ENCODE measurements at regions not wholly inside any gene's neighbourhood (a gene's known extent, or its start where the extent isn't known, plus 50 kb on each side); places are given as distances from the start of the nearest gene placed in this dataset.
"Not testable (repeated sequence)": the region's sequence is repeated elsewhere in the genome, so short reads cannot be mapped to it uniquely, and the experiment has no call there.

DNA sequence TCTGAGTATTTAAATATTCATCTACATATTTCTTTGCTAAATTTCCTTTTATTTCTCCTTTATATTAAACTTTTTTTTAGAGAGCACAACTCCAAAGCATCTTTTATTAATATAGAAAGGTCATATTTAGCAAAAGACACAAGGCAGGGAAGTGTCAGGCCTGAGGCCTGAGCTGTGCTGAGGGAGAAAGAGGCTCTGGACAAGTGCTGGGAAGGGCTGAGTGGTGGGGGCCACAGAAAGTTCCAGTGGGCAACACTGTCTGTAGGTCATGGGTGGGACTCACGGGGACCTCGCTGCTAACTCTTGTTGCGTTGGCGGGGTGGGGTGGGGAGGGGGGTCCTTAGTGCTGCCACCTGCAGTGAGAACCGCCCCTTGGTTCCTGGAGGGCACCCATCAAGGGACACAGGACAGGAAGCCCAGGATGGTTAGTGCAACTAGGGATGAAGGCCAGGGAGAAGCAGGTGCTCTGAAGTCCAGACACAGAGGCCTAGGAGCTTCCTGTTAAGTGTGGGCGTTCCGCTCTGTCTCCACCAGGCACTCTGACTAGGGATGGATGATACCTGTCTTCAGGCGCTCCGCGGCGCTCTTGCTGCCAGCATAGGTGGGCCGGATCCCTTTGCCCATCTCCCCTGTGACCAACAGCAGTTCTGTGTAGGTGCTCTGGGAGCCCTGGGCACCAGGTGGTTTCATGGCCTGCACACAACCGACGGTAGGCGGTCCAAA lies 1510.5 kb downstream of the FOXD4L5 start:
- ATAC-seq; H3K36me3 Mint-ChIP-seq; H3K9me3 Mint-ChIP-seq; H3K4me1 Mint-ChIP-seq; DNase-seq (ENCODE audit: low spot score in 2 of 2); H3K27ac Mint-ChIP-seq; H3K4me3 Mint-ChIP-seq: not testable (repeated sequence)

GRCh38 chr9:63762230-63762629 lies 1522.8 kb downstream of the FOXD4L5 start:
- peak; percentile 16 for ATAC-seq
- not testable (repeated sequence) for H3K4me1 Mint-ChIP-seq; DNase-seq (ENCODE audit: low spot score in 2 of 2); H3K27ac Mint-ChIP-seq; H3K36me3 Mint-ChIP-seq; H3K4me3 Mint-ChIP-seq; H3K9me3 Mint-ChIP-seq

- H3K9me3 Mint-ChIP-seq; H3K4me3 Mint-ChIP-seq; DNase-seq (ENCODE audit: low spot score in 2 of 2); H3K27ac Mint-ChIP-seq; H3K4me1 Mint-ChIP-seq; ATAC-seq; H3K36me3 Mint-ChIP-seq: not testable (repeated sequence)
These were observed 1556.0 kb downstream of the FOXD4L5 start for GRCh38 chr9:63729021-63729420.

- Mint-ChIP-seq H3K4me1 (no peaks in the 10 kb centered on the region), H3K36me3 (no peaks in the 10 kb centered on the region), H3K27ac (no peak overlapping the region), H3K4me3 (no peak overlapping the region), H3K9me3 (no peaks in the 10 kb centered on the region)
- ATAC-seq (no peak), DNase-seq (ENCODE audit: low spot score in 2 of 2) (no peak)
These were observed 1556.7 kb downstream of the FOXD4L5 start for GRCh38 chr9:63728287-63728686.

DNA sequence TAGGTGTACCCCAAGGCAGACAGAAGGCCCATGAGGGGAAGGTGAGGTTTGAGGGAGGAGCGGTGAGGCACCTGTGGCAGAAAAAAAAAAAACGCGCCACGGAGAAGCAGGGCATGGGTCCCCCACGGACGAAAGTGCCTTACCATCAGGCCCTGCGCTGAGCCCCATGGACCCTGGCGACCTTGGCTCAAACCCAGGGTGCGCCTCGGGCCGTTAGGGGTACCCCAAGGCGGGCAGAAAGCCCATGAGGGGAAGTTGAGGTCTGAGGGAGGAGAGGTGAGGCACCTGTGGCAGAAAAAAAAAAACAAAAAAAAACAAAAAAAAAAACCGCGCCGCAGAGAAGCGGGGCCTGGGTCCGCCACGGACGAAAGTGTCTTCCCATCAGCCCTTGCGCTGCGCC lies 1576.7 kb downstream of the FOXD4L5 start:
- H3K27ac Mint-ChIP-seq; DNase-seq (ENCODE audit: low spot score in 2 of 2); ATAC-seq; H3K4me3 Mint-ChIP-seq; H3K9me3 Mint-ChIP-seq; H3K36me3 Mint-ChIP-seq; H3K4me1 Mint-ChIP-seq: not testable (repeated sequence)

GRCh38 chr9:63704456-63704855 lies 1580.6 kb downstream of the FOXD4L5 start:
- H3K9me3 Mint-ChIP-seq; H3K36me3 Mint-ChIP-seq; H3K4me1 Mint-ChIP-seq; DNase-seq (ENCODE audit: low spot score in 2 of 2); ATAC-seq; H3K27ac Mint-ChIP-seq; H3K4me3 Mint-ChIP-seq: not testable (repeated sequence)

- not testable (repeated sequence) for H3K36me3 Mint-ChIP-seq; H3K27ac Mint-ChIP-seq; H3K4me3 Mint-ChIP-seq; DNase-seq (ENCODE audit: low spot score in 2 of 2); H3K4me1 Mint-ChIP-seq; H3K9me3 Mint-ChIP-seq; ATAC-seq
These were observed 1581.3 kb downstream of the FOXD4L5 start for GRCh38 chr9:63703670-63704069.

- ATAC-seq, H3K36me3 Mint-ChIP-seq: not testable (repeated sequence)
These were observed 1581.8 kb downstream of the FOXD4L5 start for GRCh38 chr9:63703138-63703665.

More at GRCh38 chr9:63703138-63703665, 1581.8 kb downstream of the FOXD4L5 start:
- not testable (repeated sequence) for H3K4me3 Mint-ChIP-seq; DNase-seq (ENCODE audit: low spot score in 2 of 2); H3K9me3 Mint-ChIP-seq; H3K4me1 Mint-ChIP-seq; H3K27ac Mint-ChIP-seq
